ENCODE measurements at regions not wholly inside any gene's neighbourhood (a gene's known extent, or its start where the extent isn't known, plus 50 kb on each side); places are given as distances from the start of the nearest gene placed in this dataset.
A peak's percentile ranks its signal among the peaks of the same experiment; 100 is the strongest.

DNA sequence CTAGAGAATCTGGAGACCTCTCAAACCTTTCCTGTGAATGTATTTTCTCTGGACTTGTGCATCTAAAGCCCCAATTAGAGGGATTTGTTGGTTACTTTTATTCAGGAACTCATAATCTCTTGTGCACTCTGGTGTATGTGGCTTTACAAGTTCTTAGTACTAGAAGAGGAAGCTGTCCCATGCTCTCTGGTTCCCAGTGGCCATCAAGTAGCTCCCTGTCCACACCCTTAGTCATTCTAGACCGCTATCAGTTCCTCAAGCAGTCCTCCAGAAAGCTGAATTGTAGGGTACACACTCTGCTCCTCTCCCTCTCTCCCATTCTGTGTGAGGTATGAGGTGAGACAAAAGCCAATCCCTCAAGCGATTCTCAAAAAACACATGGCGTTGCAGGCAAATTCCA is 470.3 kb downstream of the PTPRC start:
- no peak for DNase-seq (ENCODE audit: low spot score)

DNA sequence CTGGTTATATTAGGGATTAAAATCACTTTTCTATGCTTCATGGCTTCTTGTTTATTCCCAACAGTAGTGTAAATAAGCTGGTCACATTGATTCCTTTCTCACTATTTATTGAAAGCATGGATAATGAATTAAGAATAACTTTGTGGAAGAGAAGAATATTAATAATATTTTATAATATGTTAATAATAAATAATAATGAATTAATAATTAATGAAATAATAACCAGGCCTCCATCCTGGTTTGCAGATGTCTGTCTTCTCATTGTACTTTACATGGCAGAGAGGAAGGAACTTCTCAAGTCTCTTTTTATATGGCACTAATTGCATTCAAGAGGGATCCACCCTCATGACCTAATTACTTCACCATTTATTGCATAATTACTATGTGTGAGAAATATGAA is 473.5 kb downstream of the PTPRC start:
- DNase-seq (ENCODE audit: low spot score): no peak

DNA sequence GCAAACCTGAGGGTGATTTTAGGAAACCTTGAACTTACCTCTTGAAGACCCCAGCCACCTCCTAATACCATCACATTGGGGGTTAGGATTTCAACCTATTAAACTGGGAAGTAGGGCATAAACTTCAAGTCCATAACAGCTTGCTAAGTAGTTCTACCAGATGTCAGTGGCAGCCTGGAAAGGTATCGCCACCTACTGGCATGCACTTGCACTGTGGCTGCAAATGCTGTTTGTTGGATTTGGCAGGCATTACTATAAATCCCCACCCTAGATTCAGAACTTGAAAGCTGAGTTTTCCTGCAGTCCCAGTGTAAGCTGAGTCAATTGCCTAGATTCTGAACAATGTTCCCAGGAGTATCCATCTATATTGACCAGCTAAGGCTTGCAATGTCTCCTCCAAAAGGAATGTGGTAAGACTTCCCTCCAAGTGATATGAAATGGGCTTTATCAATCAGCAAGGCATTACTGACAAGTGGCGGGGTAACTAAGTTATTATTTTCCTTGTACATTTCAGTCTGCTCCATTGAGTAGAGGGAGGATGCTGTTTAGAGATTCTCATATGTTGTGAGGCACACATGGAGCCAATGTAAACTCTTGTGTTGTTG is 474.5 kb downstream of the PTPRC start:
- peak; percentile 39 for DNase-seq (ENCODE audit: low spot score)

DNA sequence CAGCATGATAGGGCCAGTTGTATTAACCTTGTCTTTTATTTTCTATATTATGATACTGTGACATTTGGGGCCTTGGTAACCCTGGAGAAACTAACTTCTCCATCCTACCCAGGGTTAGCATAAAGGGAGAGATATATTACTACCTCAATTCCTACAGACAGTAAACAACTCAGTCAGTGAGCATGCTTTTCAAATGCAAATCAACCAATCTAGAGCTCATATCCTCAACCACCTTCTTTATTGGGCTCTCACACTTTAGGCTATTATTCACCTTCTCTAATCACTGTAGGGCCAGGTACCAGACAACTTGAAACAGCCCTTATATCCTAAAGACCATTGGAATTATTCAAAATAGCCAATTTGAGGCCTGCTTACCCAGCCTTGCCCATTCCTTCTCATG is 477.6 kb downstream of the PTPRC start:
- no peak for DNase-seq (ENCODE audit: low spot score)

DNA sequence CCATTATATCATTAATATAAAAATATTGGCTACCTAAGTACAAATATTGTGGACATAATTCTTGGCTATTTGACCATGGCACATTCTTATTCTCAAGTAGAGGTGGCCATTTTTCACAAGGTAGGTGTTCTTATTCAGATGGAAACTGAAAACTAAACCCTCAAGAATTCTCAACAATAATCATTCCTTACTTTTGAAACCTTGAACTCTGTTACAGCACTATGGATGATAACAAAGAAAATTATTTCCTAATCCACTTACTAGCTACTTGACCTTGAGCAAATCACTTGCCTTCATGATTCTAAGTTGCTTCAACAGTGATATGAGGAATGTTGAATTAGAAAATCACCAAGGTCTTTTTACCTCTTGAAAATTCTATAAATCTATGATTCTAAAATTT is 482.2 kb downstream of the PTPRC start:
- DNase-seq (ENCODE audit: low spot score): no peak

DNA sequence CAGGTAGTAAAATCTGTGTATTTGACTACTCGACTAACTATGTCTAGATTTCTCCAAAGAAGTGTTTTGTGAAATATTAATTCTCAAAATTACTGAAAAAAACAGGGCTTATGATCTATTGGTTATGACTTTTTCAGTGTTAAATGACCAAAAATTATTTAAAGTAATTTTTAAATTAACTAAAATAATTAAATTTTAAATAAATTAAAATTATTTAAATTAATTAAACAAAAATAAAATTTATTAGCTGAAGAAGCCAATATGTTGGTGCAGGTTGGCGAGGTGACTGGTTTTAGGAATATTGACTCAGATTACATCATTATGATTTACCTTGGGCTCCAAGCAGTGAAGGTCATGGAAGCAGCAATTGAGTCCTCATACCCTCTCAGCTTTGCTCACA is 483.2 kb downstream of the PTPRC start:
- DNase-seq (ENCODE audit: low spot score): no peak

DNA sequence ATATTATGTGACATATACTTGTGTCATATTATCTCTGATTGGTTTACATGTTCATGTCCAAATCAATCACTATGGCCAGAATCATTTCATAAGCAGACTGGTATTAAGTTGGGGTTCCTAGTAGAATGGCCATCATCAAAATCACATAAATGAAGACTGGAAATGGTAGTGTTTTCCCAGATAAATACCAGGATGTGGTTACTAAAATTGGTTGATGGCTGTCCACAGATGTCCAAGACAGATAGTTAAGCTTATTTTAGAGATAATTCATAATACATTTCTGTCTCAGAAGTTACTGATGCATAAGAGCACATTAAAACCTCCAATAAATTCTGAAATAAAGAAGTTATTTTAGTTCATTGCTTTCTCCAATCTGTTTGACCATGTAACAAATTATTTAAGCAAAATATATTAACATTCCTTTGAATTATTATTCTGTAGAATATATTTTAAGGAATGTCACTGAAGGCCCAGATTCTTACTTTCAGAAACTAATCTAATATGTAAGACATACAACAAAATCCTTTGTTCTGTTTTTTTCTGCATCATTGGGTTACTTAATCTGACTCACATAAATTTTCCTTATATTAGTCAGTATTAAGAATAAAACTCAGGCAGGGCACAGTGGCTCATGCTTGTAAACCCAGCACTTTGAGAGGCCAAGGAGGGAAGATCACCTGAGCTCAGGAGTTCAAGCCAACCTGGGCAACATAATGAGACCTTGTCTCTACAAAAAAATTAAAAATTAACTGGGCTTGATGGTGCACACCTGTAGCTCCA is 483.9 kb downstream of the PTPRC start:
- no peak for DNase-seq (ENCODE audit: low spot score)

DNA sequence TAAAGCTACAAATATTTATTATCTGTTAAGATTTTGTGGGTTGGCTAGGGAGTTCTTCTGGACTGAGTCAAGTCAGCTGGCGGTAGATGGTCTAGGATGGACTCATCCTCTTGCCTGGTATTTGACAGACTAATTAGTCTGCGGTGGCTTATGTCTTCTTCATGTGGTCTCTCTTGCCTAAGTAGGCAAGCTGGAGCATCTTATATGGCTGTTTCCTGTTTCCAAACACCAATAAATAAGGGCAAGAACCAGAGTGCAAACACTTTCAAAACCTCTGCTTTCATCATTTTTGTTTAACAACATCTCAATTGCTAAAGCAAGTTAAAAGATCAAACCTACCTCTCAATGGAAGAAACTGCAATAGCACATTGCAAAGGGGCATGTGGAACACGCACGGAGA is 484.8 kb downstream of the PTPRC start:
- DNase-seq (ENCODE audit: low spot score): no peak

DNA sequence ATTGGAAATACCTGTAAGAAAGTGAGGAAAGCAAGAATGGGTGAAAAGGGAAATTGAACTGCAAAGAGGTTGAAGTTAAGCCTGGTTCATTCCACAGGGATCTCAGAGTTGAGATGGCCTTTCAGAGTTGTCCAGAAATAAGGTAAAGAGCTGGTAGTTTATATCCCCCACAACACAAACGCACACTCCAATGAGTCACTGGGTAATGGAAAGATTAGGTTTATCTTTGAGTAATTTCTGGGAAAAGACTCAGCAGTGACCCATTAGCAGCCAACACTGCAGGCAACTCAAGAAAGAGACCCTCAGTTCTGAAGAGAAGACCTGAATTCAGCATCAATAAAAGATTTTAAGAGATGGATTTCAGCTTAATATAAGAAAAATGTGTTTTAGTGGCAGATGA is 485.5 kb downstream of the PTPRC start:
- no peak for DNase-seq (ENCODE audit: low spot score)

DNA sequence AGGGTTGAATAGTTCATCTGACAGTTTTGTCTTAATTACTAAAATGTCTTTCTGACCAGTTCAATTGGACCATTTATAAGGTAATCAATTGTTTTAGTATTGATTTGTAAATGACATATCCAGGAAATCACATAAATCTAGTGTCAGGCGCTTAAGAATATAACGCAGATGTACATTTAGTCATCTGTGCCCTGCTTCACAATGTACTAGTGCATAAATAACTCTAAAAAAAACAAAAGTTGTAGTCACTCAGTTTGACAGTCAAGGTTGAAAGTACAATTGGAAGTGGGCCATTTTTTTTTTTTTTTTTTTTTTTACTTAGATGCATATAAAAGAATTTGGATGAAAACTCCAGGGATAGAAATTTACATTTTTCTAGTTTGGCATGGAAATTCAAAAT is 490.4 kb downstream of the PTPRC start:
- no peak for DNase-seq (ENCODE audit: low spot score)

DNA sequence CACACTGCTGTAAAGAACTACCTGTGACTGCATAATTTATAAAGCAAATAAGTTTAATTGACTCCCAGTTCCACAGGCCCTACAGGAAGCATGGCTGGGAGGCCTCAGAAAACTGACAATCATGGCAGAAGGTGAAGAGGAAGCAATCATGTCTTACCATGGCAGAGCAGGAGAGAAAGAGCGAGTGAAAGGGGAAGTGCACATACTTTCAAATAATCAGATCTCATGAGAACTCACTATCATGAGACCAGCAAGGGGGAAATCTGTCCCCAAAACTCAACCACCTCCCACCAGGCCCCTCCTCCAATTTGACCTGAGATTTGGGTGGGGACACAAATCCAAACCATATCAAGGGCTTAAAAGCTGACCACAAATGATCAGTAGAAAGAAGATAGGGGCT is 493.2 kb downstream of the PTPRC start:
- no peak for DNase-seq (ENCODE audit: low spot score)

DNA sequence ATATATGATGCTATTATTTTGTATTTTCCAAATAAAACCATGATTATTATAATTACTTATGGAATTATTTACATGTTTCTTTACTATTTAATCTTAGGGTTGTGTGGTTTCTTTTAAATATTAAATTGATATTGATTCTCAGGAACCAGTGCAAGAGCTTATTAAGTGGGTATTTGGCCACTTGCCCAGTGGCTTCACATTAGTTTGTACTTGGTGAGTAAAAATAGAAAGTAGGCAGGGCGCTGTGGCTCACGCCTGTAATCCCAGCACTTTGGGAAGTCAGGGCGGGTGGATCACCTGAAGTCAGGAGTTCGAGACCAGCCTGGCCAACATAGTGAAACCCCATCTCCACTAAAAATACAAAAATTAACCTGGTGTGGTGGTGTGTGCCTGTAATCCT is 497.1 kb downstream of the PTPRC start:
- DNase-seq (ENCODE audit: low spot score): no peak

DNA sequence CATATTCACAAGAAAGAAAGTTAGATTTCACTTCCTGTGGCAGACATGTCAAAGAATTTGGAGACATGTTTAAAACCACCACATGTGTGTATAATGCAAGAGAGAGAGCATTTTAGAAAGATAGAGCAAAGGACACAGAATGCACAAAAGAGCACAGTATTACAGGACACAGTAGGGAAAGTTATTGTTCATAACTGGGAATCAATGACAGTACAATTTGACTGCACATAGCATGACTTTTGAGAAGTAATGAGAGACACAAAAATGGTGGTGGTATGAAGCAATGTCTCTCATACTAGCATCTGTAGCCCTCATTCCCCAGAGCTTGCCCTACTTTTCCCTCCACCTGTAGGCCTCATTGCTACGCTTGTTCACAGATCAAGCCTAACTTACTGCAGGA is 499.2 kb downstream of the PTPRC start:
- no peak for DNase-seq (ENCODE audit: low spot score)

DNA sequence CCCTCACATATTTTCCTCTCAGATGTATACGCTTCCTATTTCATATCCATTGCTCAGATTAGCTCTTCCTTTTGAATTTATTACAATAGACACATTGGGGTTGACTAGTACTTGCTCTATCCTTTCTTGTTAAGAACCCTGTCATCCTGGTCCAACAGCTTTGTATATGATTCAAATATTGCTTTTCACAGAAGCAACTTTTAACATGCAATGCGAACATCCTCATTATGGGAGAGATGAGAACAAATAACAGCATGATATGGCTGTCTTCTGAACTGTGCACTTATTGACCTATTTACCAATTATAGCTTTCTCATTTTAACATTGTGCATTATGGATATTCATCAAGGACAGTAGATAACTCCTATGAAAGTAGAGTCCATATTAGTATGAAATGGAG is 510.8 kb downstream of the PTPRC start:
- DNase-seq (ENCODE audit: low spot score): no peak

DNA sequence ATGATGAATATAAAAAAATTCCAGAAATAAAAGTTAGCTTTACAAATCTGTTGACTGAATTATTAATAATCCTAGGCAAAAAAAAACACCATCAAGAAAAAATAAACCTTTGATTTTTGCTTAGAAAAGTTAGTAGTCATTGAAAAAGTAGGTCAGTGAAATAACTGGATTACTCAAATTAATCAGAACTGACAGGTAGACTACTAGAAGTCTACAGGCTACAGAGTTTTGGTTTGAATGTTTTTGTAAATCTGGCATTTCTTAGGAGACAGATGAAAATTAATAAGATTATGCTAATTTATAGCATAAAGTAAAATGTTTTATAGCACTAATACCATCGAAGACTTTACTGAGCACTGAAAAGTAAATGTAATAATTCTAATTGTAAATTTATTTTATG is 511.9 kb downstream of the PTPRC start:
- no peak for DNase-seq (ENCODE audit: low spot score)

DNA sequence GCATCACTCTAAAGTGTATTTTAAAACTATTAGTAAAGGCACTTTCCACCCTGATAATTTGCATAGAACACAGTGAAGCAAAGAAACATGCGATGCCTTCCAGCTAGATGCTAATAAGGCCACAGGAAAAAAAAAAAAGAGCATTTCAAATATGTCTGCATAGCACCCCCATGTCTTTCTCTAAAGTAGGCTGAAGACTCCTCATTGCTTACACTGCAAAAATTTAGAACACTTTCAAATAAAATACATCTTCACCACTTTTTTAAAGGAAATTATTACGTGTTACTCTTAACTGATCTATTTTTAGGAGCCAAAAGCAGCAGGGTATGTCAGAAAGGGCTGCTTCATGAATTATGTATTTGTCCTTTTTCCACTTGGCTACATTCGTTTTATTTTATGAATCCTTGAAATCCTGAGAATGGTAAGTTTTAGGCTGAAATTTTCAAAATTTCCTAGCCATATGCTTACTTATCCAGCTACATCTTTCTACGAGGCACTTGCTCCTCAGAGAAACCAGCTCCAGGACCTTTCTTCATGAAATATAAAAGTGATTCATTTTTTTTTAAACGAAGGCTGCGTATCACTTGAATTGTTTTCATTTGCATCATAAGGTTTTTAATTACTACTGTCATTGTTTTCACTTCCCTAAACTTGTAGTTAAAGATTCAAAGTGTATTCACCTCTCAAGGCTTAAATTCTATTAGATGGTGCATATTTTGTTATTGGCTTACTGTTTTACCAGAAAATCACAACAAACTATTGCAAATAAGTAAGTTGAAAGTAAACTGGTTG is 513.0 kb downstream of the PTPRC start:
- no peak for DNase-seq (ENCODE audit: low spot score)

DNA sequence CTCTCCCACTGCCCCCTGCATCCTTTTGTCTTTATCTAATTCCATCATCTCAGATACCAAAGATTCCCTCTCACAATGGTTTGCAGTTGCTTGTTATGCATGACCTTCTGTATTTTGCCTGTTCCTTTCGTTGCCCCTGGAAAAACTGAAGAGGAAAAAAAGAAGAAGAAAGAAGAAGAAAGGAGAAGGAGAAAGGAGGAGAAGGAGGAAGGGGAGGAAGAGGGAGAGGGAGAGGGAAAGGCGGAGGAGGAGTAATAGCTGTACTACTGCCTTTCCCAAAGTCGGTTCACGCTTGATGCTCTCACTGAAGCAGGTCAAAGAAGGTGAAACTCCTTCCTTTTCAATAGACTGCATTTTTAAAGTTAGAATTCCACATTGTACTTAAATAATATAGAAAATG is 513.8 kb downstream of the PTPRC start:
- DNase-seq (ENCODE audit: low spot score): no peak

DNA sequence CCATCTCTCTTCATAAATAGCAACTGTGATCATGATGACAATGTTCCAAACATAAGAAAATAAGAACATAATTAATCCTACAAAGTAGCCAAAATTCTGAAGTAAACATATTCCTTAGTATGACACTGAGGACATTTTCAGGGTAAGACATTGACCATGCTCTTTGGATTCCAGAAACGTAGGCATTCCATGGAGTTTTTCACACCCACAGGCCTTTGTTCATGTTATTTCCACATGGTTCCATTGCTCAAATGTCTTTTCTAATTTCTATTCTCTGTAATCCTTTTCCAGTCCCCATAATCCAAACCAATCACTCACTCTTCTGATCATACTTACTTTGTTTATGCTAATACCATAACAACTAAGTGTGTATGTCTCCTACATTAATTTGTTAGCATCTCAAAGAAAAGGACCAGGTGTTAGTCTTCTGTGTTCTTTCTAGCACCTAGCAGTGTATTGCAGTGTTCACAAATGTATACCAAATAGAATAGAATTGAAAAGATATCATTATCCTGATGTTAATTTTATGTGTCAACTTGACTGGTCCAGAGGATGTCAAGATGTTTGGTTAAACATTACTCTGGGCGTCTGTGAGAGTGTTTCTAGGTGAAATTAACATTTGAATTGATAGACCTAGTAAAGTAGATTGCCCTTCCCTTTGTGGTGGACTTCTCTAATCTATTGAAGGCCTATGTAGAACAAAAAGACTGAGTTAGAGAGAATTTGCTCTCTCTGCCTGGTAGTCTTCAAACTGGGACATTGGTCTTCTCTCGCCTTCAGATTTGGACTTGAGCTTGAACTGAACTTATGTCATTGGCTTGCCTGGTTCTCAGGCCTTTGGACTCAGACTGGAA is 516.6 kb downstream of the PTPRC start:
- no peak for DNase-seq (ENCODE audit: low spot score)

DNA sequence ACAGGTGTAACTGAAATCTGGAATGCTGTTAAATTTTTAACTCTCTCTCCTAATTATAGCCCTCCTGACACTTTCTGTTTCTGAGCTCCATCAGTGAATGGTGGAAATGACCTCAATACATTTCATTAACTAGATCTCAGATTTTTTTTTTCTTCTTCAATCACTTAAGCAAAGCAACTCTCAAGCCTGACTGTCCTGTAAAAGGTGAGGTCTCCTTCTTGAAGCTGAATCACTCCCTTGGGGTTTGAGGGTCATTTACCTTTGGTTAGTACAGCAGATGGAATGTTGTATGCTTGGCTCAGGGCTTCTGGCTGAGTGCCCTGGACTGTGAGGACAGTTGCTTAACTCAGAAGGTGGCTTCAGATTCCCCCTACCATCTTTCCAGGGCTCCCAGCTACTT is 518.7 kb downstream of the PTPRC start:
- DNase-seq (ENCODE audit: low spot score): no peak

DNA sequence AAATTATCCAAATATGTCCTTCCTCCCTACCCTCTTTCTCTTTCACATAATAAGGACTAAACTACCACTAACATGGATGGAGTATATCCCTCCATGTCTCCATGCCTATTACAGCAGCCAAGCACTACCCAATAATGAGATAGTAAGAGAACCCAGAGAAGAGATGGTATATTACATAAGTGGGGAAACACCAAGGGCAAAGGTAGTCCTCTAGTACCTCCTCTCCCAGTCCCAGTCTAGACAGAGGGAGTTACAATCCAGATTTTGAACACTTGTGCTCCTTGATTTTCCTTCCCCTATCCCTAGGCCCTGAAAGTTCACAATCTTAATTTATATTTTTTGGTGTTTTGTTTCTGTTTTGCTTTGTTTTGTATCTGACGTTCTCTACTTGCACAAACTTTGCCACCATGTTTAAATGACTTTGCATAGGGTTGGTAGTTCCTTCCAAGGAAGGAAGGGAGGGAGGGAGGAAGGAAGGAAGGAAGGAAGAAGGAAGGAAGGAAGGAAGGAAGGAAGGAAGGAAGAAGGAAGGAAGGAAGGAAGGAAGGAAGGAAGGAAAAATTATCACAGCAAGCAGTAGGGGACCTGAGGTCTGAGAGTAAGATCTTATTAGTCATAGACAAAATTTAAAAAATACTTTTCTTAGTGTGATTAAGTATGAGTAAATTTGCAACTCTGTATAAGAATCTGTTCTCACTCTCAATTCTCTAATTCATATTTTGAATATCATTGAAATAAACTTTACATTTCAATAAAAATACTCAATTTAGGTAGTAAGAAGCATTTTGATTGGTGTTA is 521.9 kb downstream of the PTPRC start:
- no peak for DNase-seq (ENCODE audit: low spot score)

DNA sequence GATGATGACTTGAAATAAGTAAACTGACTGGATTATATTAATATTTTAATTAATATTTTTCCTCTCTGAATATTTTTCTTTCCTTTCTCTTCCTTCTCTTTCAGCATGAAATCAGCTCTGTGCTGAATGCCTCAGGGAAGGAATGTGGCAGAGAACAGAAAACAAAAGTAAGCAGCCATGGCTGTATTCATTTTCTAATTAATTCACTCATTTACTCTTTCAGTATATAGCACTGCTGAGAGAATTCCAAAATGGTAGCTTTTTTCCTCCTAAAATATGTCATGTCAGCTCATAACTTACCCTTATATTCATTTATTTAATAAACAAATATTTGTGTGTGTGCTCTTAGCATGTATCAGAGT is 522.5 kb downstream of the PTPRC start:
- DNase-seq (ENCODE audit: low spot score): no peak
